Peyer's patch (tissue), 4 donors: ENCODE measurements at regions not wholly inside any gene's neighbourhood (a gene's known extent, or its start where the extent isn't known, plus 50 kb on each side); places are given as distances from the start of the nearest gene placed in this dataset.

Source experiments
- CTCF ChIP-seq, 6 experiments: fragments of 450-650 bp in 4 of 6; fragments of 200-600 bp in 2 of 6; sonication (generic) in 1 of 6; IDR thresholded peaks; one replicate each; pipeline ENCODE4 v1.5.1; 2017 to 2019; ENCODE audit warnings: antibody characterized with exemption in 6 of 6, mild to moderate bottlenecking in 3 of 6, moderate library complexity in 1 of 6
- POLR2A ChIP-seq, 2 donors: fragments of 450-650 bp; IDR thresholded peaks; one replicate each; pipeline ENCODE4 v1.5.1; 2017; ENCODE audit warnings: antibody characterized with exemption in 2 of 2, mild to moderate bottlenecking in 2 of 2, moderate library complexity in 2 of 2

GRCh38 chr2:419687-420317 lies 131.9 kb upstream of the ALKAL2 start:
- TF ChIP-seq CTCF (IDR thresholded peaks at IDR 0.05), result no peak
- TF ChIP-seq POLR2A (IDR thresholded peaks at IDR 0.05), result no peak
